AG04450 (cell line): ENCODE measurements at regions not wholly inside any gene's neighbourhood (a gene's known extent, or its start where the extent isn't known, plus 50 kb on each side); places are given as distances from the start of the nearest gene placed in this dataset.

Experiments
- CTCF ChIA-PET: fragments of 300-600, 350-600 bp; formaldehyde crosslinking; extraction: SDS; loops from one replicate; lab custom pipeline; 2022; ENCODE audit warnings: antibody characterized with exemption, inconsistent platforms; lab: Charles Lee
- POLR2A ChIA-PET: fragments of 350-600 bp; formaldehyde crosslinking; extraction: SDS; loops from one replicate; lab custom pipeline; 2021; ENCODE audit warnings: antibody characterized with exemption, inconsistent platforms; lab: Yijun Ruan, JAX
- DNase-seq: peaks from one replicate; pipeline ENCODE4 v3.0.0-alpha.2; 2011; ENCODE audit warnings: low read depth, low spot score
- H3K27ac ChIP-seq: one replicate; pipeline ENCODE4 v1.5.1; 2012; ENCODE audit warnings: low read depth, low read length, control low read depth
- H3K27me3 ChIP-seq: one replicate; pipeline ENCODE4 v1.6.0; 2012; ENCODE audit warnings: low read length; ENCODE audit not compliant: control insufficient read depth, insufficient read depth
- H3K4me3 ChIP-seq: 2 replicates; pipeline ENCODE4 v1.5.1; 2011; ENCODE audit warnings: mild to moderate bottlenecking, low read depth, low read length, control low read depth
- H3K9me3 ChIP-seq: 2 replicates; pipeline ENCODE4 v1.5.1; 2012; ENCODE audit warnings: low read length; ENCODE audit not compliant: control insufficient read depth, insufficient read depth
- TF ChIP-seq, protein P1 (sequence below): IDR thresholded peaks from 2 replicates; pipeline ENCODE4 v1.5.1; 2011; ENCODE audit warnings: low read depth, low read length, control low read depth, inconsistent platforms

GRCh38 chr3:135382621-135383020 is 582.9 kb upstream of the PPP2R3A start:
- Histone ChIP-seq H3K27me3 (no peaks in the 10 kb centered on the region), H3K9me3 (peaks cover 3% of the 10 kb centered on the region), H3K4me3 (no peak overlapping the region), H3K27ac (no peak overlapping the region)
- POLR2A ChIA-PET: no interaction called here
- CTCF ChIA-PET: no interaction called here
- TF ChIP-seq, protein P1, sequence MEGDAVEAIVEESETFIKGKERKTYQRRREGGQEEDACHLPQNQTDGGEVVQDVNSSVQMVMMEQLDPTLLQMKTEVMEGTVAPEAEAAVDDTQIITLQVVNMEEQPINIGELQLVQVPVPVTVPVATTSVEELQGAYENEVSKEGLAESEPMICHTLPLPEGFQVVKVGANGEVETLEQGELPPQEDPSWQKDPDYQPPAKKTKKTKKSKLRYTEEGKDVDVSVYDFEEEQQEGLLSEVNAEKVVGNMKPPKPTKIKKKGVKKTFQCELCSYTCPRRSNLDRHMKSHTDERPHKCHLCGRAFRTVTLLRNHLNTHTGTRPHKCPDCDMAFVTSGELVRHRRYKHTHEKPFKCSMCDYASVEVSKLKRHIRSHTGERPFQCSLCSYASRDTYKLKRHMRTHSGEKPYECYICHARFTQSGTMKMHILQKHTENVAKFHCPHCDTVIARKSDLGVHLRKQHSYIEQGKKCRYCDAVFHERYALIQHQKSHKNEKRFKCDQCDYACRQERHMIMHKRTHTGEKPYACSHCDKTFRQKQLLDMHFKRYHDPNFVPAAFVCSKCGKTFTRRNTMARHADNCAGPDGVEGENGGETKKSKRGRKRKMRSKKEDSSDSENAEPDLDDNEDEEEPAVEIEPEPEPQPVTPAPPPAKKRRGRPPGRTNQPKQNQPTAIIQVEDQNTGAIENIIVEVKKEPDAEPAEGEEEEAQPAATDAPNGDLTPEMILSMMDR: no peak
- no peak for DNase-seq

DNA sequence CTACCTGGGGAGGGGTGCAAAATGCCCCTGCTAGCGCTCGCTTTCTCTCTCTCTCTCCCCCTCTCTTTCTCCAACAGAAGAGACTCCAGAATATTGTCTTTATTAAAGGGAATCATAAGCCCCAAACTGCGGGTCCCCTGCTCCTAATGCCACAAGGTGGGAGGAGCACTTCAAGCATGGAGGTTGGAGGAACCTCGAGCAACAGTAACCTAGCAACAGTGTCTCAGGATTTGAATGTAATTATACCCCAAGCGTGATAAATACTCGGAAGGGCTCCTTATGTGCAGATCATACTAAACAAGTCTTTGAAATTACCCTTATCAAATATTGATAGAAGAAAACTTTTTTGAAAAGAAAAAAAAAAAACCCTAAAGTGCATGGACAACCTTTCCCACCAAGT is 582.2 kb upstream of the PPP2R3A start:
- Histone ChIP-seq H3K4me3 (no peak overlapping the region), H3K27me3 (no peaks in the 10 kb centered on the region), H3K9me3 (peaks cover 3% of the 10 kb centered on the region), H3K27ac (no peak overlapping the region)
- DNase-seq: no peak
- ChIA-PET POLR2A (no interaction called here), CTCF (no interaction called here)
- TF ChIP-seq, protein P1: no peak

DNA sequence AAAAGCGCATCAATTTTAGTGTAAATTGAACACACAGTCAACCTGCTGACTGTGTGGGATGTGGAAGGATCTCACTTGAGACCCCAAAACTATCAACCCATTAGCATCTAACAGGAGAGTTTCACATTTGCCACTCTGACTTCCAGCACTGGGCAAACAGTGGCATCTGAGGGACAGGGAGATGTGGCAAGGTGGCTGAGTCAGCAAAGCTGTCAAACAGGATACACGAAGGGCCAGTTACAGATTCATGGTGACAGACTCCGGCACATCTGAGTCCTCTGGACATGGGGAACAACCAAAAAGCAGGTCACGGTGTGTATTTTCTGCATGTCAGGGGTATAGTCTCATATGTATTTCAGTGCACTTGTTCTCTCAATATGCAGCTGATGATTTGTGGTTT is 573.4 kb upstream of the PPP2R3A start:
- TF ChIP-seq, protein P1: no peak
- no peak overlapping the region for H3K27ac ChIP-seq
- H3K9me3 ChIP-seq: peaks cover 3% of the 10 kb centered on the region; the same call in 1 of the 2 replicates
- no peaks in the 10 kb centered on the region for H3K27me3 ChIP-seq
- ChIA-PET POLR2A (no interaction called here), CTCF (no interaction called here)
- no peak for DNase-seq
- no peak overlapping the region for H3K4me3 ChIP-seq

DNA sequence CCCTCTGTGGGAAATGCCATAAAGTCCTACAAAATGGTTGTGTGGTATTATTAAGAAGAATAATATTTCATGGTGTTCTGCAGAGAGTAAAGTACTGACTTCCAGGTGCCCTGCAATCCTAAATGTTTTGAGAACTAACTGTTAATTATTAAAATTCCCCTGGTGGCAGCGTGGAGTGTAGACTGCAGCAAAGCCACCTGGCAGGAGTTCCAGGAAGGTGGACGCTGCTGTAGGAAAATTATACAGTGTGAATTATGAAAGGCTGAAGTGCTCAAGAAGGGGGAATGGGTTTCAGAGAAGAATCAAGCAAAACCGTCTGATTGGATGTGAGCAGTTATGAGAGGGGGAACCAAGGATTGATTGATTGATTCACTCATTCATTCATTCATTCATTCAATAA is 572.4 kb upstream of the PPP2R3A start:
- Histone ChIP-seq H3K9me3 (peaks cover 3% of the 10 kb centered on the region; the same call in 1 of the 2 replicates), H3K4me3 (no peak overlapping the region), H3K27ac (no peak overlapping the region), H3K27me3 (no peaks in the 10 kb centered on the region)
- TF ChIP-seq, protein P1: no peak
- POLR2A ChIA-PET: no interaction called here
- no peak for DNase-seq
- CTCF ChIA-PET: interaction anchor here (0.6 kb wide), 1 partner anchor 562 kb away, joined by 3 read pairs; no protein-coding TSS in a partner anchor

GRCh38 chr3:135393898-135394525 is 571.5 kb upstream of the PPP2R3A start:
- no peak overlapping the region for H3K4me3 ChIP-seq
- peaks cover 3% of the 10 kb centered on the region; the same call in 1 of the 2 replicates for H3K9me3 ChIP-seq
- no peak for DNase-seq
- no peak overlapping the region for H3K27ac ChIP-seq
- H3K27me3 ChIP-seq: no peaks in the 10 kb centered on the region
- CTCF ChIA-PET: no interaction called here
- POLR2A ChIA-PET: no interaction called here
- TF ChIP-seq, protein P1: no peak
